A673 (cell line): ENCODE measurements at regions not wholly inside any gene's neighbourhood (a gene's known extent, or its start where the extent isn't known, plus 50 kb on each side); places are given as distances from the start of the nearest gene placed in this dataset.
"Not testable (repeated sequence)": the region's sequence is repeated elsewhere in the genome, so short reads cannot be mapped to it uniquely, and the experiment has no call there.

ENCODE experiments used
- EZH2 ChIP-seq: fragments of 200-600 bp; sonication (generic); IDR thresholded peaks from 2 replicates; pipeline ENCODE4 v1.6.1; 2017; ENCODE audit warnings: borderline replicate concordance, low read depth, mild to moderate bottlenecking, mixed read lengths, antibody characterized with exemption, low read length; ENCODE audit not compliant: poor library complexity, severe bottlenecking
- TF ChIP-seq, protein P1 (sequence below): fragments of 300-800, 200-600 bp; sonication (generic); conservative IDR thresholded peaks from 2 replicates; pipeline ENCODE4 v1.5.1; 2017; ENCODE audit warnings: low read depth, mild to moderate bottlenecking, antibody characterized with exemption, low read length, moderate library complexity, mixed read lengths

DNA sequence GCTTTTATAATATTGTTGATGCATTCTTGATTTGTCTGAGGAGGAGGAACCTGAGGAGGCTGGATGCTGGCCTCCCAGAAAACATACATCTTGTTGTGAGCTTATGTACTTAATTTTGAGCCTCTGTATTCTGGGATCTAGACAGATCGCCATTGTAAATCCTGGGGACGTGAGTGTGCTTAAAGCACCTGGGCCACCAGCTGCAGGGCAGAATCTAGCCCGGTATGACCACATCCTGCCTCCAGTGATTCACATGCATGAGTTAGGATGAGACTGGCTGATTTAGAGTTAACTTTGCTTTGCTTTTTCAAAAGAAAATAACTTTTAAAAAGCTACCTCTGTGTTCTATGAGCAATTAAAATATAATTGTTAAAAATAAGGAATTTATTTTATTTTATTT is 364.6 kb upstream of the TGIF2LX start:
- TF ChIP-seq, protein P1, sequence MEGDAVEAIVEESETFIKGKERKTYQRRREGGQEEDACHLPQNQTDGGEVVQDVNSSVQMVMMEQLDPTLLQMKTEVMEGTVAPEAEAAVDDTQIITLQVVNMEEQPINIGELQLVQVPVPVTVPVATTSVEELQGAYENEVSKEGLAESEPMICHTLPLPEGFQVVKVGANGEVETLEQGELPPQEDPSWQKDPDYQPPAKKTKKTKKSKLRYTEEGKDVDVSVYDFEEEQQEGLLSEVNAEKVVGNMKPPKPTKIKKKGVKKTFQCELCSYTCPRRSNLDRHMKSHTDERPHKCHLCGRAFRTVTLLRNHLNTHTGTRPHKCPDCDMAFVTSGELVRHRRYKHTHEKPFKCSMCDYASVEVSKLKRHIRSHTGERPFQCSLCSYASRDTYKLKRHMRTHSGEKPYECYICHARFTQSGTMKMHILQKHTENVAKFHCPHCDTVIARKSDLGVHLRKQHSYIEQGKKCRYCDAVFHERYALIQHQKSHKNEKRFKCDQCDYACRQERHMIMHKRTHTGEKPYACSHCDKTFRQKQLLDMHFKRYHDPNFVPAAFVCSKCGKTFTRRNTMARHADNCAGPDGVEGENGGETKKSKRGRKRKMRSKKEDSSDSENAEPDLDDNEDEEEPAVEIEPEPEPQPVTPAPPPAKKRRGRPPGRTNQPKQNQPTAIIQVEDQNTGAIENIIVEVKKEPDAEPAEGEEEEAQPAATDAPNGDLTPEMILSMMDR, result not testable (repeated sequence)
- TF ChIP-seq EZH2, result not testable (repeated sequence)
